D341Med (cell line): ENCODE measurements at regions not wholly inside any gene's neighbourhood (a gene's known extent, or its start where the extent isn't known, plus 50 kb on each side); places are given as distances from the start of the nearest gene placed in this dataset.
"Not testable (repeated sequence)": the region's sequence is repeated elsewhere in the genome, so short reads cannot be mapped to it uniquely, and the experiment has no call there.

ENCODE experiments used
- DNase-seq: peaks from one replicate; pipeline ENCODE4 v3.0.0; 2012; ENCODE audit warnings: low spot score

- peak; percentile 8 for DNase-seq
These were observed 1068.5 kb downstream of the BRD1 start for GRCh38 chr22:48758881-48759875.

GRCh38 chr22:48757985-48758561 is 1069.6 kb downstream of the BRD1 start:
- DNase-seq, result no peak

- no peak for DNase-seq
These were observed 1070.1 kb downstream of the BRD1 start for GRCh38 chr22:48757581-48757980.

GRCh38 chr22:48757135-48757534 is 1070.5 kb downstream of the BRD1 start:
- not testable (repeated sequence) for DNase-seq

GRCh38 chr22:48756146-48757111 is 1071.2 kb downstream of the BRD1 start:
- no peak for DNase-seq

- peak; percentile 20 for DNase-seq
These were observed 1072.4 kb downstream of the BRD1 start for GRCh38 chr22:48755059-48755949.

GRCh38 chr22:48754611-48755058 is 1073.0 kb downstream of the BRD1 start:
- peak; percentile 25 for DNase-seq

GRCh38 chr22:48753752-48754517 is 1073.7 kb downstream of the BRD1 start:
- DNase-seq, result no peak

GRCh38 chr22:48753381-48753730 is 1074.3 kb downstream of the BRD1 start:
- no peak for DNase-seq

GRCh38 chr22:48752451-48753380 is 1075.0 kb downstream of the BRD1 start:
- DNase-seq, result peak; percentile 19

GRCh38 chr22:48751539-48752437 is 1075.9 kb downstream of the BRD1 start:
- DNase-seq, result no peak

- DNase-seq, result peak; percentile 22
These were observed 1076.7 kb downstream of the BRD1 start for GRCh38 chr22:48750826-48751440.

GRCh38 chr22:48750282-48750681 is 1077.4 kb downstream of the BRD1 start:
- peak; percentile 17 for DNase-seq

GRCh38 chr22:48749555-48750227 is 1078.0 kb downstream of the BRD1 start:
- DNase-seq, result no peak

GRCh38 chr22:48748860-48749554 is 1078.7 kb downstream of the BRD1 start:
- DNase-seq, result no peak

- DNase-seq, result no peak
These were observed 1079.4 kb downstream of the BRD1 start for GRCh38 chr22:48748113-48748859.
